WTC11 (cell line): ENCODE measurements at regions not wholly inside any gene's neighbourhood (a gene's known extent, or its start where the extent isn't known, plus 50 kb on each side); places are given as distances from the start of the nearest gene placed in this dataset.

Source experiments
- ATF2 ChIP-seq: sonication (generic); formaldehyde crosslinking; IDR thresholded peaks from 2 replicates; pipeline ENCODE4 v1.8.1; 2022; ENCODE audit warnings: low read depth, missing genetic modification reagents, borderline replicate concordance
- CREB1 ChIP-seq: sonication (generic); formaldehyde crosslinking; IDR thresholded peaks from 2 replicates; pipeline ENCODE4 v1.8.0; 2023; ENCODE audit warnings: mild to moderate bottlenecking, missing genetic modification reagents
- NR2C2 ChIP-seq: sonication (generic); formaldehyde crosslinking; IDR thresholded peaks from 2 replicates; pipeline ENCODE4 v1.8.0; 2022; ENCODE audit warnings: mild to moderate bottlenecking, missing genetic modification reagents
- TEAD4 ChIP-seq: sonication (generic); formaldehyde crosslinking; IDR thresholded peaks from 2 replicates; pipeline ENCODE4 v1.8.0; 2022; ENCODE audit warnings: mild to moderate bottlenecking, missing genetic modification reagents
- TP53 ChIP-seq: sonication (generic); formaldehyde crosslinking; IDR thresholded peaks from 2 replicates; pipeline ENCODE4 v1.8.1; 2023; ENCODE audit warnings: mild to moderate bottlenecking, missing genetic modification reagents
- ZBTB21 ChIP-seq: sonication (generic); formaldehyde crosslinking; IDR thresholded peaks from 2 replicates; pipeline ENCODE4 v1.8.1; 2023; ENCODE audit warnings: mild to moderate bottlenecking, missing genetic modification reagents, borderline replicate concordance
- ZNF512 ChIP-seq: sonication (generic); formaldehyde crosslinking; IDR thresholded peaks from 2 replicates; pipeline ENCODE4 v1.8.1; 2022; ENCODE audit warnings: missing genetic modification reagents, borderline replicate concordance
- TF ChIP-seq, protein P1 (sequence below): fragments of 200-600 bp; IDR thresholded peaks from 2 replicates; pipeline ENCODE4 v1.8.0; 2022; ENCODE audit warnings: antibody characterized with exemption
- TF ChIP-seq, protein P2 (sequence below): sonication (generic); formaldehyde crosslinking; IDR thresholded peaks from 2 replicates; pipeline ENCODE4 v1.8.1; 2023; ENCODE audit warnings: mild to moderate bottlenecking, moderate library complexity, missing genetic modification reagents

- TF ChIP-seq, protein P1, sequence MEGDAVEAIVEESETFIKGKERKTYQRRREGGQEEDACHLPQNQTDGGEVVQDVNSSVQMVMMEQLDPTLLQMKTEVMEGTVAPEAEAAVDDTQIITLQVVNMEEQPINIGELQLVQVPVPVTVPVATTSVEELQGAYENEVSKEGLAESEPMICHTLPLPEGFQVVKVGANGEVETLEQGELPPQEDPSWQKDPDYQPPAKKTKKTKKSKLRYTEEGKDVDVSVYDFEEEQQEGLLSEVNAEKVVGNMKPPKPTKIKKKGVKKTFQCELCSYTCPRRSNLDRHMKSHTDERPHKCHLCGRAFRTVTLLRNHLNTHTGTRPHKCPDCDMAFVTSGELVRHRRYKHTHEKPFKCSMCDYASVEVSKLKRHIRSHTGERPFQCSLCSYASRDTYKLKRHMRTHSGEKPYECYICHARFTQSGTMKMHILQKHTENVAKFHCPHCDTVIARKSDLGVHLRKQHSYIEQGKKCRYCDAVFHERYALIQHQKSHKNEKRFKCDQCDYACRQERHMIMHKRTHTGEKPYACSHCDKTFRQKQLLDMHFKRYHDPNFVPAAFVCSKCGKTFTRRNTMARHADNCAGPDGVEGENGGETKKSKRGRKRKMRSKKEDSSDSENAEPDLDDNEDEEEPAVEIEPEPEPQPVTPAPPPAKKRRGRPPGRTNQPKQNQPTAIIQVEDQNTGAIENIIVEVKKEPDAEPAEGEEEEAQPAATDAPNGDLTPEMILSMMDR, result no peak
- no peak for TF ChIP-seq ZBTB21 (CRISPR knock-in tag)
- TF ChIP-seq TP53 (CRISPR knock-in tag), result no peak
- no peak for TF ChIP-seq NR2C2 (CRISPR knock-in tag)
- TF ChIP-seq, protein P2, sequence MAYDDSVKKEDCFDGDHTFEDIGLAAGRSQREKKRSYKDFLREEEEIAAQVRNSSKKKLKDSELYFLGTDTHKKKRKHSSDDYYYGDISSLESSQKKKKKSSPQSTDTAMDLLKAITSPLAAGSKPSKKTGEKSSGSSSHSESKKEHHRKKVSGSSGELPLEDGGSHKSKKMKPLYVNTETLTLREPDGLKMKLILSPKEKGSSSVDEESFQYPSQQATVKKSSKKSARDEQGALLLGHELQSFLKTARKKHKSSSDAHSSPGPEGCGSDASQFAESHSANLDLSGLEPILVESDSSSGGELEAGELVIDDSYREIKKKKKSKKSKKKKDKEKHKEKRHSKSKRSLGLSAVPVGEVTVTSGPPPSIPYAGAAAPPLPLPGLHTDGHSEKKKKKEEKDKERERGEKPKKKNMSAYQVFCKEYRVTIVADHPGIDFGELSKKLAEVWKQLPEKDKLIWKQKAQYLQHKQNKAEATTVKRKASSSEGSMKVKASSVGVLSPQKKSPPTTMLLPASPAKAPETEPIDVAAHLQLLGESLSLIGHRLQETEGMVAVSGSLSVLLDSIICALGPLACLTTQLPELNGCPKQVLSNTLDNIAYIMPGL, result no peak
- no peak for TF ChIP-seq ATF2 (CRISPR knock-in tag)
- no peak for TF ChIP-seq ZNF512 (CRISPR knock-in tag)
- TF ChIP-seq TEAD4, result no peak
- no peak for TF ChIP-seq CREB1 (CRISPR knock-in tag)
Measured at GRCh38 chr1:222920169-222920568, 105.3 kb downstream of the DISP1 start.
